GM12873 (cell line): ENCODE measurements at regions not wholly inside any gene's neighbourhood (a gene's known extent, or its start where the extent isn't known, plus 50 kb on each side); places are given as distances from the start of the nearest gene placed in this dataset.

Experiments
- TF ChIP-seq, protein P1 (sequence below): IDR thresholded peaks from 2 replicates; pipeline ENCODE4 v1.5.1; 2012; ENCODE audit warnings: low read depth, mild to moderate bottlenecking, moderate library complexity, low read length, control low read depth; ENCODE audit not compliant: insufficient read depth; ENCODE audit errors: missing control alignments

DNA sequence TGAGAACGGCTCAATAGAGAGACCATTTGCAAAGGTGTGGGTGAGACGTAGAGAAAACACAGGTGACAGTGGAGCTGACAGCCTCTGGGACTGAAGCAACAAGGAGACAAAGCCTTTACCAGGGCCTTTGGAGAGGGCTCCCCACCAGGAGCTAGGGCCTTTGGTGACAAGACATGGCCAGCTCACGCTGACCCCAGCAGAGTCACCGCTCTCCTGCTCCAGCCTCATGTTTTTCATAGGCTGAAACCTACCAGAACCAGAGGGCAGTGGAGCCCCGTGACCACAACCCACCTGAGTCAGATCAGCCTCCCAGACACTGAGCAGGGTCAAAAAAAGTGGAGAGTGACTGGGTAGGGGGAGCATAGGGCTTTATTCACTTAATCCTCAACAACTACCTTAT lies 214.7 kb downstream of the SHQ1 start:
- TF ChIP-seq, protein P1, sequence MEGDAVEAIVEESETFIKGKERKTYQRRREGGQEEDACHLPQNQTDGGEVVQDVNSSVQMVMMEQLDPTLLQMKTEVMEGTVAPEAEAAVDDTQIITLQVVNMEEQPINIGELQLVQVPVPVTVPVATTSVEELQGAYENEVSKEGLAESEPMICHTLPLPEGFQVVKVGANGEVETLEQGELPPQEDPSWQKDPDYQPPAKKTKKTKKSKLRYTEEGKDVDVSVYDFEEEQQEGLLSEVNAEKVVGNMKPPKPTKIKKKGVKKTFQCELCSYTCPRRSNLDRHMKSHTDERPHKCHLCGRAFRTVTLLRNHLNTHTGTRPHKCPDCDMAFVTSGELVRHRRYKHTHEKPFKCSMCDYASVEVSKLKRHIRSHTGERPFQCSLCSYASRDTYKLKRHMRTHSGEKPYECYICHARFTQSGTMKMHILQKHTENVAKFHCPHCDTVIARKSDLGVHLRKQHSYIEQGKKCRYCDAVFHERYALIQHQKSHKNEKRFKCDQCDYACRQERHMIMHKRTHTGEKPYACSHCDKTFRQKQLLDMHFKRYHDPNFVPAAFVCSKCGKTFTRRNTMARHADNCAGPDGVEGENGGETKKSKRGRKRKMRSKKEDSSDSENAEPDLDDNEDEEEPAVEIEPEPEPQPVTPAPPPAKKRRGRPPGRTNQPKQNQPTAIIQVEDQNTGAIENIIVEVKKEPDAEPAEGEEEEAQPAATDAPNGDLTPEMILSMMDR, result no peak

DNA sequence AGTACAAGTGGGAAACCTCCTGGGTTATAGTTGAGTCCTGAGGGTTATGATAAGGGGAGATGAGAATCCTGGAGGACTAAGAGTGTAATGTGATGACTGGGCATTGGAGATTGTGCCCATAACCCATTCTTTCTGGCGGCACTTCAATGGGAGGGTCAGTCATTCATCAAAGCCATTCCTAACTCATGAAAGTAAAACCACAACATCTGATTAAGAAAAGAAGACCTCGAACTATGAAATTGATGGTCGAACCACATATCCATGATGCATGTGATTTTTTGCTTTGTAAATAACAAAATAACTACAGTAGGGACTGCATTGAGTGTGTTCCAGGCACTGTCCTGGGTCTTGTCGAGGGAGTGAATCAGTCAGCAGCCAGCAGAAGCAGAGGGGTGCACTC lies 215.1 kb downstream of the SHQ1 start:
- TF ChIP-seq, protein P1, result no peak

DNA sequence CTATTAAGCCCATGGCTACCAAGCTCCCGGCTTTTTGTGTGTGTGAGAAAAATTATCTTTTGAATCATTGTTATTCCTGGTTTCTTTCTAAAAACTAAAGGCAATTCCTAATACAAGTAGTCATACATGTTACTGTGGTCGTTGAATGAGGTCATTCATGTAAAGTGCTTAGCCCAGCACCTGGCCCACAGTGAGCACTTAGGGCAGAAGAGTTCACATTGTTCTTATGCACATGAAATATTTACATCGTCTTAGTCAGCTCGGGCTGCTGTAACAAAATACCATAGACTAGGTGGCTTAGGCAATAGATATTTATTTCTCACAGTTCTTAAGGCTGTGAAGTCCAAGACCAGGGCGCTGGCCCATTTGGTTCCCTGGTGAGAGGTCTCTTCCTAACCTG lies 216.1 kb downstream of the SHQ1 start:
- TF ChIP-seq, protein P1, result no peak

DNA sequence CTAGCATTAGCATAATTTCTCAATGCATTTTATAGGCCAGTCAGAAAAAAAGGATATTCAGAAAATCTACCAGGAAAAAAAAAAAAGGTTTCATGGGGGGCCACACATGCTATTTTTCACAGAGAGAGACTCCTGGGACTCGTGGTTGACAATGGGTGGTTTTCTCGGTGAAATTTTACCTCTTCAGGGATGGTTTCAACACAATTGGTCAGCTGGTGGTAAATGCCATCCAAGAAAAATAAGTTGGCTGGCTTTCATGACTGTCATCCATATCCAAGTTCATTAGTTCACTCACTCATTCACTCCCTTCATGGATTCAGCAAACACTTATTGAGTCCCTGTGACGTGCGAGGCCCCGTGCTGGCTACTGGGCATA lies 217.3 kb downstream of the SHQ1 start:
- TF ChIP-seq, protein P1, result no peak

DNA sequence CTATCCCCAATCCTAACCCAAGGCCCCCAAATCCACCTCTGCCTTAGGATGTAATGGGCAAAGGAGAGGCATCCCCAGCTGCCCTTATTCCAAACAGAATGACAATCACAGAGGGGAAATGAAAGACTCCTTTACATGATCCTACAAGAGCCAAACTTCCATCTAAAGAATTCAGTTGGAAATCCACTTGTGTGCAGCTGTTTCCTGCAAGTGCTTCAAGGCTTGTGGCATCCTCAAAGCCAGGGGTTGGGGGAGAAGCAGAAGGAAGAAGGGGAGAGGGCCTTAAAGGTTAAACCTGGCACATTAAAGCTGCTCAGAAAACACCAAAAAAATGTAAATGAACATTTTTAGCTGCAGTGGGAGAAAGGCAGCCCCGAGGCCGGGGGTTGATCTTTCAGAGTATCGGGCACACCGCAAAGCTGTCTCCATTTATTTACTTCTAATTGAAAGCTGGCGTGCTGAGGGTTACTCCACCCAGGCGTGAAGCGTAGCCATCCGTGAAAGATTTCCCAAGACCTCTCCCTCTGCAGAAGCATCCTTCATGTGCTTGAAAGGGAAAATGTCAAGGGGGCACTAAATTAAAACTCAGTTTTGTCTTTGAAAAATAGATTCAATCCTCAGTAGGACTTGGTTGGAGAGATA lies 217.8 kb downstream of the SHQ1 start:
- TF ChIP-seq, protein P1, result no peak

DNA sequence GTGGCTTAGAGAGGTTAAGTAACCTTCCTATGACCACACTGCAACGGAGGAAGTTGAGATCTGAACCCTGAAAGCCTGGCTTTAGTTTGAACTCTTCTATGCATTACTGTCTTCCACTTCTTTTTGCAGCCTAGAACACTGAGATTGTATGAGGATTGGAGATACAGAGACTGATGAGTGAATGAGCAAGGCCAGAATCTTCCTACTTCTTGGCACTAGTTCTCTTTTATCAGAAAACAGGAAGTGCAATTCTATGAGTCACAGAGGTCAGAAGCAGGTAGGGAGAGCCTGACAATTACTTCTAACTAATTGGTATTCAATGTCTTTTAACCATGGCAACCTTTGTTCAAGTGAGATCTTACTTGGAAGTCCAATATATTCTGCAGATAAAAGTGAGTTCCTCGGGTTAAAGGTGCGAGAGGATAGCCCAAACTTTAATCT lies 219.0 kb downstream of the SHQ1 start:
- TF ChIP-seq, protein P1, result no peak

DNA sequence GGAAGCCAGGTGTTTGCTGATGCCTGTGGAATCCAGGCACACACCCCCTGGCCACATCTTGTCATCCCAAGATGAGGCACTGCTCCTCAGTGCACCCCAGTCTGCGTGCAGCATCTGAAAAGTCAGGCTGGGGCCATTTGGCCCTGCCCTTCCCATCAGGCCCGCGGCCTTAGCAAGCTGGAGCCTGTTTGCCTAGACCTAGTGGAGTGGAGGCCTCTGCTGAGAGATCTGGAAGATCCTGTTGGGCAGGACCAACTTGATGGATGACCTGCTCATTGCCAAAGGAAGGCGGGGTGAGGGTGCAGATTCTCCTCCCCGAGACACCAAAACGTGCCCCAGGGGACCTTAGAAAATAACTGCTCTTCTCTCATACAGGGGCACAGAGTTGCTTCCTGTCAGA lies 220.2 kb downstream of the SHQ1 start:
- TF ChIP-seq, protein P1, result no peak

DNA sequence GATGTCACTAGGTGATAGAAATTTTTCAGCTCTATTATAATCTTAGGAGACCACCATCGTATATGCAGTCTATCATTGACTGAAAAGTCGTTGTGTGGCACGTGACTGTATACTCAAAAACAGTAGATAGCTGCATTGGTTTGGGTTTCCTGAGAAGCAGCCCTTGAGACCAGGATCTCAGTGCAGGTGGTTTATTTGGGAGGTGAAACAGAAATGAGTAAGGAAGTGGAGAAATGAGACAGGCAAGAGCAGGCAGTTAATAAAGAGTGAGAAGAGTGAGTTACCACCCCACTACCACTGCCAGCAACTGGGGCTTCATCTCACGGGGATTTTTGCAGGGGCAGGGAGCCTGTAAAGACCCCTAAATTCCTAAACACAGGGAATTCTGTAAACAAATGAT lies 221.0 kb downstream of the SHQ1 start:
- TF ChIP-seq, protein P1, result no peak
